ENCODE measurements at regions not wholly inside any gene's neighbourhood (a gene's known extent, or its start where the extent isn't known, plus 50 kb on each side); places are given as distances from the start of the nearest gene placed in this dataset.
A peak's percentile ranks its signal among the peaks of the same experiment; 100 is the strongest.

- H3K27me3 ChIP-seq (ENCODE audit: insufficient read depth in 3 of 3, low read length in 2 of 3) = no peaks in the 10 kb centered on the region
- no peak for TF ChIP-seq CTCF (IDR thresholded peaks at IDR 0.05)
- WGBS, 3 donors = 95 to 96% (median 95%) methylated on average over 53 of the region's 53 CpGs
- DNase-seq (peak in 1 of 2 donors; percentile 49), ATAC-seq (no peak)
- no peaks in the 10 kb centered on the region for H3K36me3 ChIP-seq (ENCODE audit: insufficient read depth in 1 of 2, low read depth in 1 of 2)
- intact Hi-C loops (cut with DNase I) = no loop called here
- H3K4me1 ChIP-seq = no peaks in the 10 kb centered on the region
- no peak overlapping the region for H3K27ac ChIP-seq
- H3K9me3 ChIP-seq = no peaks in the 10 kb centered on the region
- H3K4me3 ChIP-seq = no peak overlapping the region
Measured at GRCh38 chr12:13562915-13563742, 366.6 kb downstream of the EMP1 start.

DNA sequence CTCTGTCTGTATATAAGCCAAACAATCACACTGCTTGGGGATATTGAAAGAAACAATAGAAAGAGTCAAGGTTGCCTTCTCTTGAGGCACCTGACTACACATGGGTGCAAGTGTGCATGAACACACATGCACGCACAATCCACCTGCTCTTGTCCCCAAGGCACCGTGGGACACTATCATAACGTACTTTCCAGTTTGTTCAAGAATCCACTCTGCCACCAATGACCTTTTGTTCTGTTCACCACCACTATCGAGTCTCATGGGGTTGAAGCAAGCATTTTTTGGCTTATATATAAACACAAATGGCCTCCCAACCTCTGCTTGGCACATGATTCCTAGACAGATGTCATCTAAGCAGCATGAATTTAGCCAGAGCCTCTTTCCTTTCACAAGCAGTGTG, 365.4 kb downstream of the EMP1 start:
- WGBS, 3 donors = 48 to 59% (median 56%) methylated on average over 4 of the region's 4 CpGs
- no peaks in the 10 kb centered on the region for H3K9me3 ChIP-seq
- no peak overlapping the region for H3K4me3 ChIP-seq
- ATAC-seq = no peak
- intact Hi-C loops (cut with DNase I) = no loop called here
- TF ChIP-seq CTCF (IDR thresholded peaks at IDR 0.05) = no peak
- no peaks in the 10 kb centered on the region for H3K27me3 ChIP-seq (ENCODE audit: insufficient read depth in 3 of 3, low read length in 2 of 3)
- no peaks in the 10 kb centered on the region for H3K36me3 ChIP-seq (ENCODE audit: insufficient read depth in 1 of 2, low read depth in 1 of 2)
- no peak overlapping the region for H3K27ac ChIP-seq
- no peak for DNase-seq
- H3K4me1 ChIP-seq = no peaks in the 10 kb centered on the region

DNA sequence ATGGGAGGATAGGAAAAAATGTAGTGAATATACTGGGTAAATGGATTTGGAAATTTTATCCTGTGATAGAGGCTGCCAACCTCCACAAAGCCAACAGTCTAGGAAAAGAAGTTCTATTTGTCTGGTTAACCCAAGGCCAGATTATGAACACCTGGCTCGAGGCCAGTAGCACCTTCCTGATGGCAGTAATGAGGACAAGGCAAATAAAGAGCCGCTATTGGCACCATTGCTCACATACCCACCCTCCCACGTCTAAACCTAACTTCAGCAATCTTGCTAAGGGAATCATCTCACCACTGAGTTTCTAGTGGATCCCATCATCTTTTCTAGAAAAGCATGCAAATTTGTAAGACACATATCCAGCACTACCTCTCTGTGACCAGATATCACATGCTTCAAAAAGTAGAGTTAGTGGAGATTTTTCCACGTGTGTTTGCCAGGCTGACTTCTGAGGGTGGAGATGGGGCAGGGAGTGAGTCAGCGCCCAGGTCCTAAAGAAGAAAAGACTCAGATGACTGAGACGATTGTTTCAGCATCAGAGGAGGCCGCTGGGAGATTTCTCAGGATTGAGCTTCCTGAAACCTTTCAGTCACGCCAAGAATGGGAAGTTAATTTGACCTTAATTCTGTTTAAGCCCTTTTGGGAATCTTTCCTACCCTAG, 362.9 kb downstream of the EMP1 start:
- Histone ChIP-seq H3K36me3 (ENCODE audit: insufficient read depth in 1 of 2, low read depth in 1 of 2) (no peaks in the 10 kb centered on the region), H3K27me3 (ENCODE audit: insufficient read depth in 3 of 3, low read length in 2 of 3) (no peaks in the 10 kb centered on the region), H3K4me3 (no peak overlapping the region), H3K4me1 (no peaks in the 10 kb centered on the region), H3K9me3 (no peaks in the 10 kb centered on the region), H3K27ac (no peak overlapping the region)
- TF ChIP-seq CTCF (IDR thresholded peaks at IDR 0.05) = no peak
- intact Hi-C loops (cut with DNase I) = no loop called here
- 53 to 58% (median 57%) methylated on average over 8 of the region's 8 CpGs for WGBS, 3 donors
- ATAC-seq (no peak), DNase-seq (no peak)

DNA sequence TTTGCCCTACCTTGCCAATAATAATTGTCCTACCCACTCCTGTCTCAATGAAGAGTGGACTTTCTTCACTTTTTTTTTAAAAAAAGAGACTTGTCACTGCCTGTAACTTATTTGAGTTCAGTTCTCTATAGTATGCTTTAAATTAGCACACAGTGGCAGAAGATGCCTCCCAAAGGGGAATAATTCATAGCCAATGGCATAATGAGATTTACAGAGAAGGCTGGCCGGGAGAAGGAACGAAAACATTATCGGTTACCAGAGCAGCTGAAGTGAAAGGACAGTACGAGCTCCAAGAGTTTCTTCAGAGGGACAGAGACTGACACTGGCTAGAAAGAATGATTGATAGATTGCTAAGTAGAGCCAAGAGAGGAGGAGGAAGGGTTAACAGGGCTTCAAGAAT, 356.3 kb downstream of the EMP1 start:
- intact Hi-C loops (cut with DNase I) = no loop called here
- WGBS, 3 donors = 51 to 65% (median 62%) methylated on average over 4 of the region's 4 CpGs
- TF ChIP-seq CTCF (IDR thresholded peaks at IDR 0.05) = no peak
- Histone ChIP-seq H3K27me3 (ENCODE audit: insufficient read depth in 3 of 3, low read length in 2 of 3) (peaks cover 0 to 5% (median 0%) of the 10 kb centered on the region in 3 donors), H3K27ac (no peak overlapping the region), H3K9me3 (no peaks in the 10 kb centered on the region), H3K4me3 (no peak overlapping the region), H3K36me3 (ENCODE audit: insufficient read depth in 1 of 2, low read depth in 1 of 2) (no peaks in the 10 kb centered on the region), H3K4me1 (no peaks in the 10 kb centered on the region)
- no peak for ATAC-seq
- no peak for DNase-seq
